ENCODE measurements at regions not wholly inside any gene's neighbourhood (a gene's known extent, or its start where the extent isn't known, plus 50 kb on each side); places are given as distances from the start of the nearest gene placed in this dataset.

DNA sequence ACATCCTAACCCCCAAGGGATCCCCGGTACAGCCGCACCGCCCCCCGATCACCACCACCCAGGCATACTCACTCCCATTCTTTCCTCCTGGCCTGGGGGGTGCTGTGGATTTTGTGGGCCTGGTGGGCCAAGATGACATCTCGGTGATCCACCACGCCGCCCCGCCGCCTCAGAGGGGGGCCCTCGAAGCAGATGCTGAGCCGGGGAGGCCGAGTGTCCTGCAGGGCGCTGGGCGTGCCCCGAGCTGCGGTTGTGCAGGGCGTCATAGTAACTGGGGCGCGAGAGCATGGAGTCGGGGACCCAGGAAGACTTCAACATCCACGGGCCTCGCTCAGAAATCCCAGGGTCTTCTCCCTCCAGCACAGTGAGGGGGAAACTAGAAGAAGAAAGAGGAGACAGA is 93.4 kb upstream of the CACNA1A start:
- Histone ChIP-seq H3K27me3 (ENCODE audit: insufficient read depth, low read depth, low read length) (no peaks in the 10 kb centered on the region), H3K79me2 (replicated peaks; ENCODE audit: insufficient read depth, low read length) (no peaks in the 10 kb centered on the region), H4K20me1 (ENCODE audit: insufficient read depth) (no peaks in the 10 kb centered on the region), H3K27ac (ENCODE audit: low read length) (no peak overlapping the region), H2AFZ (ENCODE audit: low read depth, low read length) (no peak overlapping the region), H3K4me3 (ENCODE audit: low read length) (no peak overlapping the region), H3F3A (ENCODE audit: insufficient read depth, low read length, poor library complexity, severe bottlenecking) (no peaks in the 10 kb centered on the region), H3K9me3 (ENCODE audit: low read length) (no peaks in the 10 kb centered on the region), H3K9ac (ENCODE audit: low read length) (no peak overlapping the region), H3K4me2 (ENCODE audit: low read length) (no peak overlapping the region), H3K9me2 (ENCODE audit: insufficient read depth, low read length) (no peaks in the 10 kb centered on the region), H3K36me3 (ENCODE audit: insufficient read depth, low read length) (no peaks in the 10 kb centered on the region)
- no peak for TF ChIP-seq EZH2 (IDR thresholded peaks at IDR 0.05; ENCODE audit: borderline replicate concordance, insufficient read depth, low read length, poor library complexity, severe bottlenecking)
- no peak for TF ChIP-seq RAD21 (conservative IDR thresholded peaks at IDR 0.05)
- no peak for TF ChIP-seq SMC3 (conservative IDR thresholded peaks at IDR 0.05; ENCODE audit: poor library complexity)
- TF ChIP-seq, protein P1, sequence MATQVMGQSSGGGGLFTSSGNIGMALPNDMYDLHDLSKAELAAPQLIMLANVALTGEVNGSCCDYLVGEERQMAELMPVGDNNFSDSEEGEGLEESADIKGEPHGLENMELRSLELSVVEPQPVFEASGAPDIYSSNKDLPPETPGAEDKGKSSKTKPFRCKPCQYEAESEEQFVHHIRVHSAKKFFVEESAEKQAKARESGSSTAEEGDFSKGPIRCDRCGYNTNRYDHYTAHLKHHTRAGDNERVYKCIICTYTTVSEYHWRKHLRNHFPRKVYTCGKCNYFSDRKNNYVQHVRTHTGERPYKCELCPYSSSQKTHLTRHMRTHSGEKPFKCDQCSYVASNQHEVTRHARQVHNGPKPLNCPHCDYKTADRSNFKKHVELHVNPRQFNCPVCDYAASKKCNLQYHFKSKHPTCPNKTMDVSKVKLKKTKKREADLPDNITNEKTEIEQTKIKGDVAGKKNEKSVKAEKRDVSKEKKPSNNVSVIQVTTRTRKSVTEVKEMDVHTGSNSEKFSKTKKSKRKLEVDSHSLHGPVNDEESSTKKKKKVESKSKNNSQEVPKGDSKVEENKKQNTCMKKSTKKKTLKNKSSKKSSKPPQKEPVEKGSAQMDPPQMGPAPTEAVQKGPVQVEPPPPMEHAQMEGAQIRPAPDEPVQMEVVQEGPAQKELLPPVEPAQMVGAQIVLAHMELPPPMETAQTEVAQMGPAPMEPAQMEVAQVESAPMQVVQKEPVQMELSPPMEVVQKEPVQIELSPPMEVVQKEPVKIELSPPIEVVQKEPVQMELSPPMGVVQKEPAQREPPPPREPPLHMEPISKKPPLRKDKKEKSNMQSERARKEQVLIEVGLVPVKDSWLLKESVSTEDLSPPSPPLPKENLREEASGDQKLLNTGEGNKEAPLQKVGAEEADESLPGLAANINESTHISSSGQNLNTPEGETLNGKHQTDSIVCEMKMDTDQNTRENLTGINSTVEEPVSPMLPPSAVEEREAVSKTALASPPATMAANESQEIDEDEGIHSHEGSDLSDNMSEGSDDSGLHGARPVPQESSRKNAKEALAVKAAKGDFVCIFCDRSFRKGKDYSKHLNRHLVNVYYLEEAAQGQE (IDR thresholded peaks at IDR 0.05; ENCODE audit: borderline replicate concordance): no peak
- no peak for TF ChIP-seq EP300 (conservative IDR thresholded peaks at IDR 0.05; ENCODE audit: poor library complexity, severe bottlenecking)
- no peak for TF ChIP-seq CTCF (IDR thresholded peaks at IDR 0.05; ENCODE audit: poor library complexity, severe bottlenecking)
- TF ChIP-seq POLR2AphosphoS5 (IDR thresholded peaks at IDR 0.05): no peak
- TF ChIP-seq TAF1 (IDR thresholded peaks at IDR 0.05; ENCODE audit: low read depth): no peak
- TF ChIP-seq MXI1 (conservative IDR thresholded peaks at IDR 0.05; ENCODE audit: poor library complexity, severe bottlenecking): no peak

DNA sequence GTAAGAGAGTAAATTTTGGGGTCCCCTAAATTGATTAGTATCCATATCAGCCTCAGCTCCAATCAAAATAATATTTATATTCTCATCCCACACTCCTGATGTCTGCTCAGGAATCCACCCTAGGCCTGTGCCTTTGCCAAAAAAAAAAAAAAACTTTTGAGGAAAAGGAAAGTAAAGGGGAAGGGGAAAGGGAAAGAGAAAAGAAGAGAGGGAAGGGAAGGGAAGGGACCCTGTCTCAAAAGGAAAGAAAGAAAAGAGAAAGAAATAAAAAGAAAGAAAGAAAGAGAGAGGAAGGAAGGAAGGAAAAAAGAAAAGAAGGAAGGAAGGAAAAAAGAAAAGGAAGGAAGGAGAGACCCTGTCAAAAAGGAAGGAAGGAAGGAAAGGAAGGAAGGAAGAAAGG is 91.8 kb upstream of the CACNA1A start:
- no peak overlapping the region for H3K4me2 ChIP-seq (ENCODE audit: low read length)
- no peaks in the 10 kb centered on the region for H3K27me3 ChIP-seq (ENCODE audit: insufficient read depth, low read depth, low read length)
- H4K20me1 ChIP-seq (ENCODE audit: insufficient read depth): no peaks in the 10 kb centered on the region
- H3K79me2 ChIP-seq (replicated peaks; ENCODE audit: insufficient read depth, low read length): no peaks in the 10 kb centered on the region
- H3K9me3 ChIP-seq (ENCODE audit: low read length): no peaks in the 10 kb centered on the region
- no peak overlapping the region for H3K9ac ChIP-seq (ENCODE audit: low read length)
- H3K4me3 ChIP-seq (ENCODE audit: low read length): no peak overlapping the region
- no peak overlapping the region for H2AFZ ChIP-seq (ENCODE audit: low read depth, low read length)
- TF ChIP-seq MXI1 (conservative IDR thresholded peaks at IDR 0.05; ENCODE audit: poor library complexity, severe bottlenecking) (no peak), EP300 (conservative IDR thresholded peaks at IDR 0.05; ENCODE audit: poor library complexity, severe bottlenecking) (no peak), EZH2 (IDR thresholded peaks at IDR 0.05; ENCODE audit: borderline replicate concordance, insufficient read depth, low read length, poor library complexity, severe bottlenecking) (no peak), RAD21 (conservative IDR thresholded peaks at IDR 0.05) (no peak), TAF1 (IDR thresholded peaks at IDR 0.05; ENCODE audit: low read depth) (no peak)
- TF ChIP-seq, protein P1 (IDR thresholded peaks at IDR 0.05; ENCODE audit: borderline replicate concordance): no peak
- H3K27ac ChIP-seq (ENCODE audit: low read length): no peak overlapping the region
- H3F3A ChIP-seq (ENCODE audit: insufficient read depth, low read length, poor library complexity, severe bottlenecking): no peaks in the 10 kb centered on the region
- H3K36me3 ChIP-seq (ENCODE audit: insufficient read depth, low read length): no peaks in the 10 kb centered on the region
- H3K9me2 ChIP-seq (ENCODE audit: insufficient read depth, low read length): no peaks in the 10 kb centered on the region

All from neural cell (in vitro differentiated cells).